GM21723 (cell line): ENCODE measurements at regions not wholly inside any gene's neighbourhood (a gene's known extent, or its start where the extent isn't known, plus 50 kb on each side); places are given as distances from the start of the nearest gene placed in this dataset.

ENCODE experiments used
- ATAC-seq: cut with Tn5 transposase; IDR thresholded peaks from one replicate; pipeline ENCODE4 v1.9.1; 2021; ENCODE audit warnings: mild to moderate bottlenecking, moderate library complexity; ENCODE audit not compliant: unreplicated experiment

- no peak for ATAC-seq
These were observed 85.3 kb upstream of the TP53I11 start for GRCh38 chr11:45036010-45036409.

GRCh38 chr11:45036733-45037132 is 86.0 kb upstream of the TP53I11 start:
- ATAC-seq: no peak

DNA sequence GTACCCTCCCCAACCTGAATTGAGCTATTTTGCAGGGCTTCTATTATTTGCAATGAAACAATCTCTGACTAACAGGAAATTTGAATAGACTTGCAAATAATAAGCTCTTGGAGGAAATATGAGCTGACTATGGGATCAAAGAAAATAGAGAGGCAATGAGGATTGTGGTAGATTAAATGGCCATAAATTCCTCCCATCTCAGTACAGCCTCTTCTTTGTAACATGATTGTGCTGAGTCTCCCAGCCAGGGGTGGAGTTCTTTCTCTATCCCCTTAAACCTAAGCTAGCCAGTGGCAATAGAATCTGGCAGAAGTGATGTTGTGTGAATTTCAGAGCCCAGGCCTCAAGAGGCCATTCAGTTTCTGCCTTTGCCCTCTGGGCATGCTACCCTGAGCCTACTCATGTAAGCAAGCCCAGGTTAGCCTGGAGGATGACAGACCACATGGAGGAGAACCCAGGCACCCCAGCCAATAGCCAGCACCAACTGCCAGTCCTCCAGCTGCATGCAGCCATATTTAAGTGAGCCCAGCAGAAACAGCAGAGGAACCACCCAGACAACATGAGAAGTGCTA is 86.8 kb upstream of the TP53I11 start:
- no peak for ATAC-seq

GRCh38 chr11:45038923-45039322 is 88.2 kb upstream of the TP53I11 start:
- no peak for ATAC-seq

DNA sequence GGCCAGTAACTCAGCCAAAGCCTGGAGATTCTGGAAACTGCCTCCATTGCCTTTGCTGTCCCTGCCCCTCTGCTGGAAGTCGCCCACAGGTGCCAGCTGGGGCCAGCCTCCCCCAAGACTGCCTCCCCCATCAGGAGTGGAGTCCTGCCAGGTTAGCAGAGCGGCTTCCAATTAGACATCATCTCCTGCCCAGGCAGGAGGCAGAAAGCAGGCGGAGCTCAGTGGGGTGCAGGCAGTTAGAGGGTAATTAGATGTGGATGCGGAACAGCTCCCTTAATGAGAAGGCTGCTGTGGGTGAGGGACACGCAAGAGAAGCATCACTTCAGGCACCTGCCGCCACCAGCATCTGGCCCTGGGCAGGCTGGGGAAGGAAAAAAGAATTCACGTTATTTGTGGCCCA is 90.9 kb upstream of the TP53I11 start:
- ATAC-seq: no peak

GRCh38 chr11:45042560-45042959 is 91.9 kb upstream of the TP53I11 start:
- ATAC-seq: no peak

GRCh38 chr11:45043755-45044475 is 93.2 kb upstream of the TP53I11 start:
- ATAC-seq: no peak

DNA sequence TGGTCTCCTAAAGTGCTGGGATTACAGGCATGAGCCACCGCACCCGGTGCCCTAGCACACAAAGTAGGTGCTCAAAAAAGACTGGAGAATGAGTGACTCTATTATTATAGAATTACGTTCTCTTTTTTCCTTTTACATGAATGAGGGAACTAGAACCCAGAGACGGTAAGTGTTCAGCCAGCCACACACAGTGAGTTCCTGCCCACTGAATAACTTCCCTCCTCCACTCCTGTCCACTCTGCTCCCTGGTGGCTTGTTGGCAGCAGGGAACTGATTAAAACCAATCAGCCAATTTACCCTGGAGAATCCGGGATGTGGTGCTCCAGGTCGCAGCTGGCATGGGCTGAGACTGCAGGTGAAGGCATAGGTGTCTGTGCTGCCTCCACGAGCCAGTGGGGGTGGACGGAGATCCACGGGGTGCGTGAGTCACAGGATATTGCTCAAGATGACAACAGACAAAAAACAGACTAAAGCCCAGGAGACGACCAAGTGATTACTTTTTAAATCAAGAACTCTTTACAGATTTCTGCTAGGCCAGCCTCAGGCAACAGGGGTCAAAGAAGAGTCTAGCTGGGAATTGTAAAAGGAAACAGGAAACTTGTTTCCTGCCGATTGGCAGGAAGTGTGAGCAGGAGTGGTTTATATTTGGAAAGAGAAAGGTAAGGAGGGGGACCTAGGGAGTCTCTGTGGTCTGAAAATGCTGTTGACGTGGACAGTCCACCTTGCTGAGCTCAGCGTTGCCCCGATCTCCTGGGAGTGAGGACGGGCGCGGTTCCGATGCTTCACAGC is 95.2 kb upstream of the TP53I11 start:
- ATAC-seq: no peak

GRCh38 chr11:45048313-45048841 is 97.7 kb upstream of the TP53I11 start:
- ATAC-seq: no peak

DNA sequence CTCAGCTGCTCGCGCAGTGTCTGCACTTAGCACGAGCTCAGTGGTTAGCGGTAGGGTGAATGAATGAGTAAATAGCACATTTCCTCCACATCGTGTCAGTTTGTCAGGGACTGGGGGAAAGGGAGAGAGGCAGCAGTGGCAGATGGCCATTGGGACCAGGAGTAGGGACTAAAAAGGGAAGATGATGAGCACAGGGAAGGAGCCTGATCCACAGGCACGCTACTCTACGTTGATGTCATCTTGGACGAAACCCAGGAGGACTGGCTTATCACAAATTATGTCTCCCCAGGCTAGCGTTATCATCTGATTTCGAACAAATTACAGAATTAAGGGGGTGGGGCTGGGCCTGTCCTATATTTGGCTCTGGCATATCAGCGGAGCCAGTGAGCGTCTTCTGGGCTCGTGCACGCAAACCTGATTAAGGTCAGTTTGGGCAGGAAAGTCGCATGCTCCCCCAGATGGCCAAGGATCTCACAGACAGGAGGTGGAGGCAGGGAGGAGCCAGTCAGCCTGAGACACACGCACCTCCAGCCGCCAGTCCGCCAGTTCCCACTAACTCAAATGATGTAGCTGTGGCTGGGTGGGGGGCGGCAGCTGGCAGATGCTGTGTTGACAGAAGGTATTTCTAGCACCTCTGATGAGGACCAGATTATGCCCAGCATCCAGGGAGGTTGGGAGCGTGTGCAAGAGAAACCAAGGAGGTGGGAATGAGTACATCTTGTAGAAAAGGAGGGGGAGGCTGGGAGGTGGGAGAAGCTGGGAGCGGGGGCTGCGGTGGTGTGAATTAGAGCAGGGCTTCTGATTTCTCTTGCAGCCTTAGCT is 97.4 kb upstream of the PRDM11 start:
- ATAC-seq: no peak

- no peak for ATAC-seq
These were observed 96.3 kb upstream of the PRDM11 start for GRCh38 chr11:45050111-45050510.

DNA sequence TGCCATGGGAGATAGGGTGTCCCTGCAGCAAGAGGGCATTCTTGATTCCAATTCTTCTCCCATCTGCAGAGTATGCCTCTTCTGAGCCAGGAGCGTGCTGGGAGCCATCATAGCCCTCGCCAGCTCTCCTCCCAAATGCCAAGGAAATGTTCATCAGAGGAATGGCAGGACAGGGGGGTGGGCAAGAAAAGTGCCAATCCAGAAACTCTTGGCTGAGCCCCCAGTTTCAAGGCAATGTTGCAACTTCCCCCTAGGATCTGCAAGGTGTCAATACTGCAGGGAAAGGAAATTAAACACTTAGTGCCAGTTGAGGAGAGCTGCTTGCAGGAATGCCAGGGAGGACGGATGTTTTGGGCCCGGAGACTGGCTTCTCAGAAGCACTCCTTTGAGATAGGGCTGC is 94.8 kb upstream of the PRDM11 start:
- no peak for ATAC-seq

DNA sequence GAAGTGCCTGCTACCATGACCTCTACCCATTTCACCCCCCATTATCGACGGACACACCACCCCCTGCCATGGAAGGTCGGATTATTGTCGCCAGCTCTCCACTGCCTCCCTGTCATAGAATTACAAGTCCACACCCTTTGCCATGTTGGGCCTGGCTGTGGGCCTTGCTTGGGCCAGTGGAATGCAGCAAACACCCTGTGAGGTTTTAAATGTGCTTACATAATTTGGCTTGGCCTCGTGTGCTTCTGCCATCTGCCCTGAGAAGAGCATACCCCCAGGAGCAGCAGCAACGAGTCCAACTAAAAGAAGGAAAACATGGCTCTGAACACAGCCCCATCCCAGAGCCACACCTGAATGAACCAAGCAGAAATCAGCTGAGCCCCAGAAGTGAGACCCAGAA is 94.1 kb upstream of the PRDM11 start:
- ATAC-seq: no peak

GRCh38 chr11:45053736-45054446 is 92.5 kb upstream of the PRDM11 start:
- ATAC-seq: no peak

- ATAC-seq: no peak
These were observed 91.5 kb upstream of the PRDM11 start for GRCh38 chr11:45054956-45055355.

DNA sequence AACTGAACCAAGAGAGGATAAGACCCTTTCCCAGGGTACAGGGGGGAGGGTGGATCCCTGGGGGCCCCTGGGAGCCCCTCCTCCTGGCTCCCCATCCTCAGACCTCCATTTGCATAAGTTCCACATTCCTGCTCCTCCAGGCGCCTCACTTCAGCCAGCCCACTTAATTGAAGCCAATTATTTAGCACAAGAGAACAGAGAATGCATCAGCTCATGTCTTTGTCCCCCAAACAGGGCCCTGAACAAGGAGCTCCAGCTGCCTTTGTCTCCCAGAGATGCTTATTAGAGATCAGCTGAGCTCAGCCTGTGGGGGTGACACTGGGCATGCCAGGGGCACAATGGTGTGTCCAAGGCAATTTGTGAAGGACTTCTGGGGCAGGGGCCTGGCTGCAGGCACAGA is 89.9 kb upstream of the PRDM11 start:
- no peak for ATAC-seq

DNA sequence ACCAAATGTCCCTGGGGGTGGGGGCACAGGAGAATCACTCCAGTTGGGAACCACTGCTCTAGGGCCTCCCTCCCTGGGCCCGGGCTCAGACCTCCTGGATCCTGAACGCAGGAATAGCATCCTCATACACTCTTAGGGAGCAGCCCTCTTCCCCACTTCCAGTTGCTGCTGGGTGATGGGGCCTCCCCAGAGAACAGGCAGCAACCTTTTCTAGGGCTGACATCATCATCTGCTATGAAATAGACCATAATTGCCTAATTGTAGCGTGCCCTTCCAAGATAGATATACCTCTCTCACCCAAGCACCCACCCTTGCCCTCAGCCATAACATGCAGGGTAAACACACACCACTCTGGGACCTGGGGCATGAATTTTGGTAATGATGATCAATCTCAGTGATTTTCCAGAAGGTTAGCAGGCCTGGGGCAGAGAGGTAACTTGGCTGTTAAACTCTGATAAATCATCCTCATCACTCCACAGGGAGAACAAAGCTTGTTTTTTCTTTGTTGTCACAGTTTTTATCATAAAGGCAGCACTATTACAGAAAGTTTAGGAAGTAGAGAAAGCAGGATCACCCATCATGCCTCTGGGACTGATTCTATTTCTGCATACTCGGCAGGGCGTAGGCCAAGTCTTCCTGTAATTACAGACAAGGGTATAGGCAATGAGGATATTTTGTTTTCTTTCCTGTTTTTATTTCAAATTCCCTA is 88.3 kb upstream of the PRDM11 start:
- ATAC-seq: no peak

GRCh38 chr11:45058647-45058950 is 87.8 kb upstream of the PRDM11 start:
- no peak for ATAC-seq

DNA sequence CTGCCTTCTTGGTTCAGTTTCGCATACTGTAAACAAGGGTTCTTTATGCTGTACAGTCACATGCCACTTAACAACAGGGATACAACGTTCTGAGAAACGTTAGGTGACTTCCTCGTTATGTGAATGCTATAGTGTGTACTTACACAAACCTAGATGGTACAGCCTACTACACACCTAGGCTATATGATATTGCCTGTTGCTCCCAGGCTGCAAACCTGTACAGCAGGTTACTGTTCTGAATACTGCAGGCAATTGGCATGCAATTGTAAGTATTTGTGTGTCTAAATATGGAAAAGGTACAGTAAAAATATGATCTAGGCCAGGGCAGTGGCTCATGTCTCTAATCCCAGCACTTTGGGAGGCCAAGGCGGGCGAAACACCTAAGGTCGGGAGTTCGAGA is 85.7 kb upstream of the PRDM11 start:
- ATAC-seq: no peak

DNA sequence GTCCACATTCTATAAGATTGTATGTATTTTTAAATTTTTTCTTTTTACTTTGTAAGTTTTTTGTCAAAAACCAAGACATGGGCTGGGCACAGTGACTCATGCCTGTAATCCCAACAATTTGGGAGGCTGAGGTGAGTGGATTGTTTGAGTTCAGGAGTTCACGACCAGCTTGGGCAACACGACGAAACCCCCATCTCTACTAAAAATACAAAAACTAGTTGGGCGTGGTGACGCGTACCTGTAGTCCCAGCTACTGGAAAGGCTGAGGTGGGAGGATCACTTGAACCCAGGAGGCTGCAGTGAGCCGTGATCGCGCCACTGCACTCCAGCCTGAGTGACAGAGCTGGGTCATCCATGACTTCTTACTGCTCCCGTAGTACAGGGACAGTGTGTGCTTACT is 84.8 kb upstream of the PRDM11 start:
- no peak for ATAC-seq
